WTC11 (cell line): ENCODE measurements at regions not wholly inside any gene's neighbourhood (a gene's known extent, or its start where the extent isn't known, plus 50 kb on each side); places are given as distances from the start of the nearest gene placed in this dataset.

ENCODE experiments used
- CTCF ChIP-seq: fragments of 200-600 bp; IDR thresholded peaks from 2 replicates; pipeline ENCODE4 v1.8.0; 2022; ENCODE audit warnings: antibody characterized with exemption
- MAX ChIP-seq: sonication (generic); formaldehyde crosslinking; IDR thresholded peaks from 2 replicates; pipeline ENCODE4 v1.8.0; 2022; ENCODE audit warnings: mild to moderate bottlenecking, missing genetic modification reagents
- NFATC4 ChIP-seq: fragments of 250-450 bp; sonication (Bioruptor Pico); IDR thresholded peaks from 2 replicates; pipeline ENCODE4 v1.9.0; 2021; ENCODE audit warnings: mild to moderate bottlenecking
- PREB ChIP-seq: sonication (generic); formaldehyde crosslinking; IDR thresholded peaks from 2 replicates; pipeline ENCODE4 v1.8.1; 2022; ENCODE audit warnings: mild to moderate bottlenecking, missing genetic modification reagents, moderate library complexity, borderline replicate concordance
- RORB ChIP-seq: fragments of 250-450 bp; sonication (Bioruptor Pico); IDR thresholded peaks from 2 replicates; pipeline ENCODE4 v1.9.0; 2021; ENCODE audit warnings: mild to moderate bottlenecking

- TF ChIP-seq CTCF: no peak
- TF ChIP-seq NFATC4 (CRISPR knock-in tag): no peak
- no peak for TF ChIP-seq MAX (CRISPR knock-in tag)
- TF ChIP-seq PREB (CRISPR knock-in tag): no peak
- no peak for TF ChIP-seq RORB (CRISPR knock-in tag)
Measured at GRCh38 chr19:30317403-30317802, 54.8 kb upstream of the ZNF536 start.
